Heart right ventricle (tissue), 16 donors: ENCODE measurements at regions not wholly inside any gene's neighbourhood (a gene's known extent, or its start where the extent isn't known, plus 50 kb on each side); places are given as distances from the start of the nearest gene placed in this dataset.

Experiments
- ATAC-seq, 8 donors: fragments of 200-7000 bp; cut with Tn5 transposase; one replicate each; pipeline ENCODE4 v1.9.1; 2020; ENCODE audit warnings: mild to moderate bottlenecking in 8 of 8, moderate library complexity in 8 of 8, moderate number of reproducible peaks in 1 of 8
- DNase-seq, 2 donors: peaks; one replicate each; pipeline ENCODE4 v3.0.0-alpha.2; 2020
- H3K27ac ChIP-seq, 10 donors: fragments of 200-600 bp; sonication (generic) in 2 of 10; one replicate each; pipeline versions ENCODE4 v1.5.0 to v1.8.0; 2020 to 2022; ENCODE audit warnings: mild to moderate bottlenecking in 3 of 10
- H3K27me3 ChIP-seq, 7 donors: fragments of 200-600 bp; one replicate each; pipeline ENCODE4 v1.8.0; 2021 to 2022; ENCODE audit warnings: mild to moderate bottlenecking in 2 of 7
- H3K36me3 ChIP-seq, 9 donors: fragments of 200-600 bp; sonication (generic) in 1 of 9; one replicate each; pipeline versions ENCODE4 v1.5.0 to v1.8.0; 2020 to 2022; ENCODE audit warnings: mild to moderate bottlenecking in 2 of 9
- H3K4me1 ChIP-seq, 9 donors: fragments of 200-600 bp; sonication (generic) in 1 of 9; one replicate each; pipeline versions ENCODE4 v1.5.0 to v1.8.0; 2020 to 2022; ENCODE audit warnings: mild to moderate bottlenecking in 4 of 9
- H3K4me3 ChIP-seq, 10 donors: fragments of 200-600 bp; sonication (generic) in 2 of 10; one replicate each; pipeline versions ENCODE4 v1.5.0 to v1.8.0; 2020 to 2022; ENCODE audit warnings: mild to moderate bottlenecking in 7 of 10, moderate library complexity in 2 of 10
- H3K9me3 ChIP-seq, 11 donors: fragments of 200-600 bp in 10 of 11; sonication (generic) in 2 of 11; one replicate each; pipeline versions ENCODE4 v1.5.0 to v1.8.0; 2013 to 2022; ENCODE audit warnings: mild to moderate bottlenecking in 2 of 11, control low read depth in 1 of 11, moderate library complexity in 1 of 11
- WGBS, 2 donors: extraction: QIAGEN DNeasy Blood & Tissue Kit; methylation state at CpG; one replicate each; pipeline ENCODE4 v1.1.7; 2013; ENCODE audit warnings: inconsistent platforms in 1 of 2; 5-methylcytosine and 5-hydroxymethylcytosine counted together
- intact Hi-C, 10 donors: fragments of 100-400 bp; cut with DNase I; formaldehyde crosslinking; loops; one replicate each; pipeline versions ENCODE4 v1.11.1 to v1.14.2; 2022
- TF ChIP-seq, protein P1 (sequence below), 9 donors: fragments of 200-600 bp; sonication (generic) in 2 of 9; IDR thresholded peaks; one replicate each; pipeline versions ENCODE4 v1.5.0 to v1.8.0; 2021 to 2022; ENCODE audit warnings: antibody characterized with exemption in 9 of 9, mild to moderate bottlenecking in 5 of 9, moderate library complexity in 1 of 9
- donor health status: Arrhythmogenic right ventricular cardiomyopathy.
- donor health status: ischemic (EF 13 %, LVEDD 7.1; RV severe dilation, severe dysfunction).
- donor health status: healthy with polysubstance abuse.
- donor health status: DM: no; HTN: yes; CAD: no.
- donor health status: DM: no; HTN: no; CAD: no.
- donor health status: ischemic (EF 25% LVEDD 6.9; RV normal size, moderate dysfunction).
- donor health status: ischemic (EF 25% LVEDD 5.7; RV mildly dilated, moderate dysfunction).
- donor health status: healthy.
- donor health status: DM: yes; HTN: yes; CAD: no.
- donor health status: Ischemic cardiomyopathy.
- donor health status: ischemic (EF 35%, LVEDD 5.7; RV mildly dilated, moderate dysfunction).
- donor health status: nonischemic (EF 11% LVEDD 7.7; RV severe dilation, severe dysfunction).
- donor health status: DM: yes; HTN: yes; CAD: no.
- donor health status: PGD.
- donor health status: ischemic (EF 29% LVEDD 5.4; RV normal size, mild dysfunction).
- donor health status: nonischemic (EF 23%, LVEDD 6.1; RV moderate dilation, normal function).

DNA sequence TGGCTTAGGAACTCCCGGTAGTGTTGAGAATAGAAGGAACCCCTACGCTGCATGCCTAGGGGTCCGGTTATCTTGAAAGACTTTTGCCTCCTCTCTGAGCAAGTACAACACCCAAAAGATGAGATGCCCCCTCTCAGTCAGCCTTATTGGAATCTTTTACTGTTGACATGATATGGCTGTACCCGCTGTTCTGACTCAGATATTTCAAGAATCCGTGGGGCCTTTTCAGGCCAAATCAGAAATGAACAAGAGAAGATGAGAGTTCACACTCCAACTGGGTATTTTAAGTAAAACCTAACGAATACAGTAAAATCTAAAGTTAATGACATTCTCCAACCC lies 164.2 kb downstream of the PPIAL4G start:
- intact Hi-C loops: loop anchor here in 1 of 10 donors (10.0 kb wide), 1 partner anchor 54 kb away; no protein-coding TSS in a partner anchor
- Histone ChIP-seq H3K4me3 (peak overlapping the region in 7 of 10 donors; percentile 1 to 51 (median 41)), H3K27ac (peak overlapping the region in 1 of 10 donors; percentile 81), H3K9me3 (peaks cover 0 to 5% (median 0%) of the 10 kb centered on the region in 11 donors), H3K36me3 (no peaks in the 10 kb centered on the region), H3K4me1 (peaks cover 0 to 26% (median 12%) of the 10 kb centered on the region in 9 donors), H3K27me3 (peaks cover 4 to 78% (median 58%) of the 10 kb centered on the region in 7 donors)
- TF ChIP-seq, protein P1, sequence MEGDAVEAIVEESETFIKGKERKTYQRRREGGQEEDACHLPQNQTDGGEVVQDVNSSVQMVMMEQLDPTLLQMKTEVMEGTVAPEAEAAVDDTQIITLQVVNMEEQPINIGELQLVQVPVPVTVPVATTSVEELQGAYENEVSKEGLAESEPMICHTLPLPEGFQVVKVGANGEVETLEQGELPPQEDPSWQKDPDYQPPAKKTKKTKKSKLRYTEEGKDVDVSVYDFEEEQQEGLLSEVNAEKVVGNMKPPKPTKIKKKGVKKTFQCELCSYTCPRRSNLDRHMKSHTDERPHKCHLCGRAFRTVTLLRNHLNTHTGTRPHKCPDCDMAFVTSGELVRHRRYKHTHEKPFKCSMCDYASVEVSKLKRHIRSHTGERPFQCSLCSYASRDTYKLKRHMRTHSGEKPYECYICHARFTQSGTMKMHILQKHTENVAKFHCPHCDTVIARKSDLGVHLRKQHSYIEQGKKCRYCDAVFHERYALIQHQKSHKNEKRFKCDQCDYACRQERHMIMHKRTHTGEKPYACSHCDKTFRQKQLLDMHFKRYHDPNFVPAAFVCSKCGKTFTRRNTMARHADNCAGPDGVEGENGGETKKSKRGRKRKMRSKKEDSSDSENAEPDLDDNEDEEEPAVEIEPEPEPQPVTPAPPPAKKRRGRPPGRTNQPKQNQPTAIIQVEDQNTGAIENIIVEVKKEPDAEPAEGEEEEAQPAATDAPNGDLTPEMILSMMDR (IDR thresholded peaks at IDR 0.05): no peak
- no peak for DNase-seq
- 68 to 78% methylated on average over 6 of the region's 6 CpGs for WGBS, 2 donors
- no peak for ATAC-seq

DNA sequence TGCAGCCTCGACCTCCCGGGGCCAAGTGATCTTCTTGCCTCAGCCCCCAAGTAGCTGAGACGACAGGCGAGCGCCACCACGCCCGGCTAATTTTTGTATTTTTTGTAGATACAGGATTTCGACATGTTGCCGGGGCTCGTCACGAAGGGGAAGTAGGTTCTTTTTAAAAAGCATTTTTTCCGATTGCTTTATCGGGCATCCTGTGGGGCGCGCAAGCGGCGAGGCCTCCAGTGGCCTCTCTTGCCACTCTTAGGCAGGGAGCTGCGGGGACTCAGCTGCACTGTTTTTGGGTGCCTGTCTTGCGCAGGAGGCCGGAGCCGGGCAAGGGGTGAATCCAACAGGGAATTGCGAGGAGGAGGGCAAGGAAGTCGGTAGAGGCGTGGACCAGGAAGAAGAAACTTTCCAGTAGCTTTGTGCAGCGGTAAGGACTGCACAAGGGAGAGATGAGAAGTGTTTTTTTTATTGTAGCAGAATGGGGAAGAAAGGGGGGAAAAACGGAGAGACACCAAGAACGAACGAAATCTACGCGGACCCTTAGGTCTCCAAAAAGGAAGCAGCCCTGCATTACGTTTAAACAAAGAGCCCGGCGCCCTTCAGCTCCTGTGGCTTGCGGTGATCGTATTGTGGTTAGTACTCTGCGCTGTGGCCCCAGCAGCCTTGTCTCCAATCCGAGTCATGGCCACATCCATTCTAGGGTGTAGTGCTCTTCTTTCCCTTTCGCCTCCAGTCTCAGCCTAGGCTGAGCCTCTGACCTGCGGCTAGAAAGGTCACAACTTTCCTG lies 164.8 kb downstream of the PPIAL4G start:
- WGBS, 2 donors: 9 to 12% methylated on average over 39 of the region's 39 CpGs
- Histone ChIP-seq H3K27ac (peak overlapping the region in 1 of 10 donors; percentile 81), H3K36me3 (no peaks in the 10 kb centered on the region), H3K4me1 (peaks cover 0 to 26% (median 12%) of the 10 kb centered on the region in 9 donors), H3K27me3 (peaks cover 4 to 79% (median 60%) of the 10 kb centered on the region in 7 donors), H3K9me3 (peaks cover 0 to 6% (median 0%) of the 10 kb centered on the region in 11 donors), H3K4me3 (peak overlapping the region in 9 of 10 donors; percentile 1 to 51 (median 34))
- intact Hi-C loops: loop anchor here in 1 of 10 donors (10.0 kb wide), 1 partner anchor 54 kb away; no protein-coding TSS in a partner anchor
- TF ChIP-seq, protein P1 (IDR thresholded peaks at IDR 0.05): no peak
- ATAC-seq: peak in 6 of 8 donors; percentile 46 to 76 (median 50)
- peak in 1 of 2 donors; percentile 23 for DNase-seq

DNA sequence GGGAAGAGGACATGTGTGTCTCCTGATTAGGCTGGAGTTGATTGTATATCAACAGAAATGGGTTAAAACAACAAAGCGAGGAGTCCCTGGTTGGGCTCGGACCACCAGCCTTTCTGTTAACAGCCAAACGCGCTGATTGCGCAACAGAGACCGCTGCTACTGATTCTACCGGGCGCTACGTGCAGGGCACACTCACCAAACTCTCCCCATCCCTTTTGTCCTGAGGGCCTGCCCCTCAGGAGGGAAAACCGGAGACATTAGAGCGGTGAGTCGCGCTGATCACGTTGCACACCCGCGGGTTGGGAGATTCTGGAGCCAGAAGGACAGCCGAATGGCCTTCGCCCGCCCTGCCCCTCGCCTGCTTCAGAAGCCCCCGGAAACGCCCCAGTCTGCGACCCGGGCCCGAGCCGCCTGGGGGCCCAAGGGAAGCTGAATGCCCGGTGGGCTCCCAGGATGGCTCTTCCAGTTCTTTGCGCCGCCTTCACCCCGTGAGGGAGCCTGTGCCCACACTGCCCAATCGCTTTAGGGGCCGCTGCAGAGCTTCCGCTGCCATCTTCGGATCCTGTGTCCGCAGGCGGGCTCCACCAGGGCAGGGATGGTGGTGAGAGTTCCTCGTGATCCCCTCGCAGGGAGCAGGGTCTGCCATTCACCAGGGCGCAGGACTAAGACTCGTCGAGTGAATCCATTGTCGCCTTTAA lies 165.4 kb upstream of the NBPF11 start:
- H3K4me1 ChIP-seq: peaks cover 0 to 26% (median 12%) of the 10 kb centered on the region in 9 donors
- H3K27me3 ChIP-seq: peaks cover 4 to 85% (median 65%) of the 10 kb centered on the region in 7 donors
- H3K4me3 ChIP-seq: peak overlapping the region in 6 of 10 donors; percentile 34 to 51 (median 44)
- WGBS, 2 donors: 24 to 37% methylated on average over 42 of the region's 42 CpGs
- TF ChIP-seq, protein P1 (IDR thresholded peaks at IDR 0.05): no peak
- no peaks in the 10 kb centered on the region for H3K36me3 ChIP-seq
- H3K9me3 ChIP-seq: peaks cover 0 to 8% (median 0%) of the 10 kb centered on the region in 11 donors
- no peak for DNase-seq
- intact Hi-C loops: loop anchor here in 1 of 10 donors (10.0 kb wide), 1 partner anchor 53 kb away; no protein-coding TSS in a partner anchor
- ATAC-seq: peak in 1 of 8 donors; percentile 20
- peak overlapping the region in 1 of 10 donors; percentile 81 for H3K27ac ChIP-seq
